SK-N-SH (cell line): ENCODE measurements at regions not wholly inside any gene's neighbourhood (a gene's known extent, or its start where the extent isn't known, plus 50 kb on each side); places are given as distances from the start of the nearest gene placed in this dataset.

Experiments used
- CTCF ChIP-seq: fragments of 200-600 bp; sonication (generic); IDR thresholded peaks from 2 replicates; pipeline ENCODE4 v1.6.1; 2017; ENCODE audit warnings: antibody characterized with exemption, mild to moderate bottlenecking, moderate library complexity
- FOSL2 ChIP-seq: IDR thresholded peaks from 2 replicates; pipeline ENCODE4 v1.4.0; 2012; ENCODE audit warnings: low read depth, mild to moderate bottlenecking, moderate library complexity, borderline replicate concordance
- FOXM1 ChIP-seq: IDR thresholded peaks from 2 replicates; pipeline ENCODE4 v1.4.0; 2012; ENCODE audit warnings: low read depth, mild to moderate bottlenecking
- IRF3 ChIP-seq: fragments of 150-350 bp; IDR thresholded peaks from 2 replicates; pipeline ENCODE4 v1.6.1; 2016; ENCODE audit warnings: mild to moderate bottlenecking, low read depth, low read length
- JUND ChIP-seq: IDR thresholded peaks from 2 replicates; pipeline ENCODE4 v1.4.0; 2012
- NRF1 ChIP-seq: IDR thresholded peaks from 2 replicates; pipeline ENCODE4 v1.6.1; 2012; ENCODE audit warnings: low read depth, mild to moderate bottlenecking, low read length
- POLR2AphosphoS5 ChIP-seq: IDR thresholded peaks from 2 replicates; pipeline ENCODE4 v1.6.1; 2012; ENCODE audit warnings: low read depth, low read length
- RAD21 ChIP-seq: IDR thresholded peaks from 2 replicates; pipeline ENCODE4 v1.6.1; 2012; ENCODE audit warnings: mild to moderate bottlenecking, low read length
- RFX5 ChIP-seq: IDR thresholded peaks from 2 replicates; pipeline ENCODE4 v1.6.1; 2012; ENCODE audit warnings: mild to moderate bottlenecking, improper control_type of control experiment, low read length
- ZBTB33 ChIP-seq: IDR thresholded peaks from 2 replicates; pipeline ENCODE4 v1.4.0; 2012; ENCODE audit warnings: low read depth, borderline replicate concordance

GRCh38 chr2:83079007-83079406 is 1380.1 kb downstream of the SUCLG1 start:
- no peak for TF ChIP-seq RFX5
- no peak for TF ChIP-seq CTCF
- no peak for TF ChIP-seq NRF1
- no peak for TF ChIP-seq IRF3
- no peak for TF ChIP-seq POLR2AphosphoS5
- TF ChIP-seq FOSL2 = no peak
- TF ChIP-seq RAD21 = no peak
- no peak for TF ChIP-seq JUND
- no peak for TF ChIP-seq FOXM1
- no peak for TF ChIP-seq ZBTB33
